ENCODE measurements at regions not wholly inside any gene's neighbourhood (a gene's known extent, or its start where the extent isn't known, plus 50 kb on each side); places are given as distances from the start of the nearest gene placed in this dataset.

DNA sequence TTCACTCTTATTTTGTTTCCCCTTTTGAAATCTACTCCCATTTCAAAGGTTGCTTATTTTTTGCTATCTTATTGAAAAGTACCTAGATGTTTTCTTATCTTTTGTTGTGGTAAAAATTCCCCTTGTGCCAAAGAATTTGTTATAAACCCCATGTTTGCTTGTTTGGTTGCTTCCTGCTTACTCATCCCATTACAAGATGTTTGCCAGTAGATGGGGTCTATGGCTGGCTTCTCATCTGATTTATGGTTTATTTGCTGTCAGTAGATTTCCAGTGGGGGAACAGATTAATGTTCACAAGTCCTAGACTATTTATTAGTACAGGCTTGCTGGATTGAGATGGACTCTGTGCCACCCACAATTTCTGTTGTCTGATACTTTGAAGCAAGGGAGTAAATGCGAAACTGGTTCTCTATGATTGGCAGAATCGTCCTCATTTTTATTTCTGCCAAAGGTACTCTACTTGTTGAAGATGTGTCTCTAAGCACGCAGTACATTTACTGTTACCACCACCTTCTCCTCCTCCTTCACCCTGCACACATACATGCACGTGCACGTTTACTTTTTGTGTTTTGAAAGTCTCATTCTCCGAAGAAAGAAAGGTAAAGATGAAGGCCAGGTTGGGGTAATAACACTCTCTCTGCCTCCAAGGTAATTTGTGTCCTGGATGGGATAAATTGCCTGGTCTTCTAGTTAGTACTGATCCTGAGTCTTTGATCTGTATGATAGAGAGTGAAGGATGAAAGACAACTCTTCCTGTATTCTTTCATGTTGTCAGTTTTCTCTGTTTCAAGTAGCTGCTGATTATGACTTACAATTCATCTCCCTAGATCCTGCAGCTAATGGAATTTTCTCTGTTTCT, 117.2 kb upstream of the ATP2B1 start:
- TF ChIP-seq, protein P1, sequence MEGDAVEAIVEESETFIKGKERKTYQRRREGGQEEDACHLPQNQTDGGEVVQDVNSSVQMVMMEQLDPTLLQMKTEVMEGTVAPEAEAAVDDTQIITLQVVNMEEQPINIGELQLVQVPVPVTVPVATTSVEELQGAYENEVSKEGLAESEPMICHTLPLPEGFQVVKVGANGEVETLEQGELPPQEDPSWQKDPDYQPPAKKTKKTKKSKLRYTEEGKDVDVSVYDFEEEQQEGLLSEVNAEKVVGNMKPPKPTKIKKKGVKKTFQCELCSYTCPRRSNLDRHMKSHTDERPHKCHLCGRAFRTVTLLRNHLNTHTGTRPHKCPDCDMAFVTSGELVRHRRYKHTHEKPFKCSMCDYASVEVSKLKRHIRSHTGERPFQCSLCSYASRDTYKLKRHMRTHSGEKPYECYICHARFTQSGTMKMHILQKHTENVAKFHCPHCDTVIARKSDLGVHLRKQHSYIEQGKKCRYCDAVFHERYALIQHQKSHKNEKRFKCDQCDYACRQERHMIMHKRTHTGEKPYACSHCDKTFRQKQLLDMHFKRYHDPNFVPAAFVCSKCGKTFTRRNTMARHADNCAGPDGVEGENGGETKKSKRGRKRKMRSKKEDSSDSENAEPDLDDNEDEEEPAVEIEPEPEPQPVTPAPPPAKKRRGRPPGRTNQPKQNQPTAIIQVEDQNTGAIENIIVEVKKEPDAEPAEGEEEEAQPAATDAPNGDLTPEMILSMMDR (IDR thresholded peaks at IDR 0.05), result no peak
- TF ChIP-seq POLR2A (IDR thresholded peaks at IDR 0.05), result no peak
